ENCODE measurements at regions not wholly inside any gene's neighbourhood (a gene's known extent, or its start where the extent isn't known, plus 50 kb on each side); places are given as distances from the start of the nearest gene placed in this dataset.

GRCh38 chr2:147647816-147648215 lies 197.0 kb upstream of the ACVR2A start:
- H3K27ac ChIP-seq, result no peak overlapping the region
- DNase-seq (ENCODE audit: low spot score in 2 of 2), result no peak
- no peaks in the 10 kb centered on the region for H3K9me3 ChIP-seq
- H3K4me3 ChIP-seq, result no peak overlapping the region
- H3K27me3 ChIP-seq, result no peaks in the 10 kb centered on the region
- TF ChIP-seq POLR2AphosphoS5 (IDR thresholded peaks at IDR 0.05) (no peak), EP300 (IDR thresholded peaks at IDR 0.05) (no peak), POLR2A (IDR thresholded peaks at IDR 0.05) (no peak)
- TF ChIP-seq, protein P1, sequence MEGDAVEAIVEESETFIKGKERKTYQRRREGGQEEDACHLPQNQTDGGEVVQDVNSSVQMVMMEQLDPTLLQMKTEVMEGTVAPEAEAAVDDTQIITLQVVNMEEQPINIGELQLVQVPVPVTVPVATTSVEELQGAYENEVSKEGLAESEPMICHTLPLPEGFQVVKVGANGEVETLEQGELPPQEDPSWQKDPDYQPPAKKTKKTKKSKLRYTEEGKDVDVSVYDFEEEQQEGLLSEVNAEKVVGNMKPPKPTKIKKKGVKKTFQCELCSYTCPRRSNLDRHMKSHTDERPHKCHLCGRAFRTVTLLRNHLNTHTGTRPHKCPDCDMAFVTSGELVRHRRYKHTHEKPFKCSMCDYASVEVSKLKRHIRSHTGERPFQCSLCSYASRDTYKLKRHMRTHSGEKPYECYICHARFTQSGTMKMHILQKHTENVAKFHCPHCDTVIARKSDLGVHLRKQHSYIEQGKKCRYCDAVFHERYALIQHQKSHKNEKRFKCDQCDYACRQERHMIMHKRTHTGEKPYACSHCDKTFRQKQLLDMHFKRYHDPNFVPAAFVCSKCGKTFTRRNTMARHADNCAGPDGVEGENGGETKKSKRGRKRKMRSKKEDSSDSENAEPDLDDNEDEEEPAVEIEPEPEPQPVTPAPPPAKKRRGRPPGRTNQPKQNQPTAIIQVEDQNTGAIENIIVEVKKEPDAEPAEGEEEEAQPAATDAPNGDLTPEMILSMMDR (IDR thresholded peaks at IDR 0.05), result no peak
- H3K36me3 ChIP-seq, result no peaks in the 10 kb centered on the region
- H3K4me1 ChIP-seq, result no peaks in the 10 kb centered on the region
- 95% methylated on average over 3 of the region's 3 CpGs for WGBS

- Histone ChIP-seq H3K36me3 (no peaks in the 10 kb centered on the region), H3K4me3 (no peak overlapping the region), H3K4me1 (no peaks in the 10 kb centered on the region), H3K27ac (no peak overlapping the region), H3K27me3 (no peaks in the 10 kb centered on the region), H3K9me3 (no peaks in the 10 kb centered on the region)
- 80% methylated on average over 7 of the region's 7 CpGs for WGBS
- TF ChIP-seq POLR2A (IDR thresholded peaks at IDR 0.05) (no peak), EP300 (IDR thresholded peaks at IDR 0.05) (no peak), POLR2AphosphoS5 (IDR thresholded peaks at IDR 0.05) (no peak)
- TF ChIP-seq, protein P1 (IDR thresholded peaks at IDR 0.05), result no peak
- DNase-seq (ENCODE audit: low spot score in 2 of 2), result no peak
Measured at GRCh38 chr2:147646818-147647468, 197.9 kb upstream of the ACVR2A start.

DNA sequence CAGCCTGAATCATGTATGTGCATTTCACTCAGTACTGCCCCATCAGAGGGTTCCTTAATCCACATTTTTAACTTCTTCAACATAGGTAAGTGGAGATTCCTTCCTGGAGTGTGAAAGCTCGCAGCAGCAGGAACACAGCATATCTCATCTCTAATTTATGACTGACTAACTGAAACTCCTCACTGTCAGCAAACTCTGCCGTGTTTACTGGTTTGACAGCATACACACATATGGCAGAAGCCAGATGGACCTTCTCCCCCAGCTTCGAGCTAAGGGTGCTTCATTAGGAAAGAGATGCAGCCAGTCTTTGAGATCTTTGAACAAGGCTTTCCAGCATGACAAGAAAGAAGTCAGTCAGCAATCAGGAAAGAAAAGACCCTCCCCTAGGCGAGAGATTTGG lies 200.3 kb upstream of the ACVR2A start:
- WGBS, result 77% methylated on average over 4 of the region's 4 CpGs
- no peak overlapping the region for H3K4me3 ChIP-seq
- DNase-seq (ENCODE audit: low spot score in 2 of 2), result no peak

DNA sequence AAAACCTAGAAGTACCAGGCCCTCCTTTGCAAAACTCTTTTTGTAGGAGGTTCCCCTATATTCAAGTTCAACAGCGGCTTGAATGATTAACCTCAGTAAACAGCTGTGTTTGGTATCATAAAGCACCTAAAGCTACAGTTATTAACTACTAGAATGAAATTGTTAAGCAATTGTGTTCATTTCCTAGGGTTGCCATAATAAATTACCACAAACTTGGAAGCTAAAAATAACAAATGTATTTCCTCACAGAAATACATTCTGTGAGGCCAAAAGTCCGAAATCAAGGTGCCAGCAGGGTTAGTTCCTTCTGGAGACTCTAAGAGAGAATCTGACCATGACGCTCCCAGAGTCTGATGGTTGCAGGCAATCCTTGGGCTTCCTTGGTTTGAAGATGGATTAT lies 202.1 kb upstream of the ACVR2A start:
- 87% methylated on average over 3 of the region's 3 CpGs for WGBS
- no peak overlapping the region for H3K4me3 ChIP-seq
- H3K4me1 ChIP-seq, result no peaks in the 10 kb centered on the region
- H3K27ac ChIP-seq, result no peak overlapping the region
- no peaks in the 10 kb centered on the region for H3K27me3 ChIP-seq
- no peak for DNase-seq (ENCODE audit: low spot score in 2 of 2)
- TF ChIP-seq, protein P1 (IDR thresholded peaks at IDR 0.05), result no peak
- TF ChIP-seq POLR2A (IDR thresholded peaks at IDR 0.05) (no peak), POLR2AphosphoS5 (IDR thresholded peaks at IDR 0.05) (no peak), EP300 (IDR thresholded peaks at IDR 0.05) (no peak)
- H3K36me3 ChIP-seq, result no peaks in the 10 kb centered on the region
- H3K9me3 ChIP-seq, result no peaks in the 10 kb centered on the region

More for the DNA sequence above, 200.3 kb upstream of the ACVR2A start:
- H3K4me1 ChIP-seq, result no peaks in the 10 kb centered on the region
- no peak overlapping the region for H3K27ac ChIP-seq
- no peaks in the 10 kb centered on the region for H3K9me3 ChIP-seq
- H3K27me3 ChIP-seq, result no peaks in the 10 kb centered on the region
- no peaks in the 10 kb centered on the region for H3K36me3 ChIP-seq
- TF ChIP-seq, protein P1 (IDR thresholded peaks at IDR 0.05), result no peak

- TF ChIP-seq POLR2A (IDR thresholded peaks at IDR 0.05) (no peak), EP300 (IDR thresholded peaks at IDR 0.05) (no peak), POLR2AphosphoS5 (IDR thresholded peaks at IDR 0.05) (no peak)
- TF ChIP-seq, protein P1 (IDR thresholded peaks at IDR 0.05), result no peak
- Histone ChIP-seq H3K4me1 (peaks cover 5% of the 10 kb centered on the region), H3K36me3 (no peaks in the 10 kb centered on the region), H3K27me3 (no peaks in the 10 kb centered on the region), H3K9me3 (no peaks in the 10 kb centered on the region), H3K4me3 (no peak overlapping the region), H3K27ac (no peak overlapping the region)
- no peak for DNase-seq (ENCODE audit: low spot score in 2 of 2)
- 89% methylated on average over 3 of the region's 3 CpGs for WGBS
Measured at GRCh38 chr2:147641651-147642050, 203.2 kb upstream of the ACVR2A start.

Measured in suprapubic skin (tissue), 4 donors.